NAMALWA (cell line): ENCODE measurements at regions not wholly inside any gene's neighbourhood (a gene's known extent, or its start where the extent isn't known, plus 50 kb on each side); places are given as distances from the start of the nearest gene placed in this dataset.
A peak's percentile ranks its signal among the peaks of the same experiment; 100 is the strongest.

Source experiments
- DNase-seq: peaks from one replicate; pipeline ENCODE4 v3.0.0-alpha.2; 2015; ENCODE audit warnings: low spot score

- peak; percentile 53 for DNase-seq
These were observed 50.3 kb upstream of the FNDC1 start for GRCh38 chr6:159118924-159119323.

- DNase-seq = peak; percentile 72
These were observed 51.6 kb upstream of the FNDC1 start for GRCh38 chr6:159117563-159117962.

GRCh38 chr6:159117046-159117445 is 52.2 kb upstream of the FNDC1 start:
- DNase-seq = no peak

GRCh38 chr6:159116343-159116742 is 52.9 kb upstream of the FNDC1 start:
- peak; percentile 90 for DNase-seq

- DNase-seq = peak; percentile 62
These were observed 54.6 kb upstream of the FNDC1 start for GRCh38 chr6:159114569-159114968.

GRCh38 chr6:159113223-159113622 is 56.0 kb upstream of the FNDC1 start:
- DNase-seq = no peak

- no peak for DNase-seq
These were observed 56.5 kb upstream of the FNDC1 start for GRCh38 chr6:159112714-159113113.

- no peak for DNase-seq
These were observed 58.5 kb upstream of the FNDC1 start for GRCh38 chr6:159110748-159111147.

- DNase-seq = peak; percentile 66
These were observed 59.2 kb upstream of the FNDC1 start for GRCh38 chr6:159110013-159110412.

- no peak for DNase-seq
These were observed 59.8 kb upstream of the FNDC1 start for GRCh38 chr6:159109391-159109790.

- DNase-seq = no peak
These were observed 60.7 kb upstream of the FNDC1 start for GRCh38 chr6:159108426-159108985.

GRCh38 chr6:159107451-159108260 is 61.5 kb upstream of the FNDC1 start:
- DNase-seq = peak; percentile 96

GRCh38 chr6:159106627-159107241 is 61.9 kb upstream of the TAGAP start:
- peak; percentile 99 for DNase-seq

- peak; percentile 50 for DNase-seq
These were observed 60.9 kb upstream of the TAGAP start for GRCh38 chr6:159105716-159106115.

- peak; percentile 94 for DNase-seq
These were observed 60.1 kb upstream of the TAGAP start for GRCh38 chr6:159104931-159105330.

- peak; percentile 89 for DNase-seq
These were observed 59.6 kb upstream of the TAGAP start for GRCh38 chr6:159104163-159104925.

- DNase-seq = no peak
These were observed 58.8 kb upstream of the TAGAP start for GRCh38 chr6:159103396-159104162.

- no peak for DNase-seq
These were observed 57.8 kb upstream of the TAGAP start for GRCh38 chr6:159102373-159103160.

- no peak for DNase-seq
These were observed 56.9 kb upstream of the TAGAP start for GRCh38 chr6:159101656-159102055.

GRCh38 chr6:159100395-159101182 is 55.8 kb upstream of the TAGAP start:
- DNase-seq = no peak
